ENCODE measurements at regions not wholly inside any gene's neighbourhood (a gene's known extent, or its start where the extent isn't known, plus 50 kb on each side); places are given as distances from the start of the nearest gene placed in this dataset.

- no peak for TF ChIP-seq MAX (IDR thresholded peaks at IDR 0.05)
- no peak for TF ChIP-seq TCF12 (IDR thresholded peaks at IDR 0.05; ENCODE audit: low read depth, low read length)
- TF ChIP-seq TBP (IDR thresholded peaks at IDR 0.05; ENCODE audit: low read depth, low read length): no peak
- no peak for TF ChIP-seq GTF2F1 (IDR thresholded peaks at IDR 0.05; ENCODE audit: borderline replicate concordance, low read depth, low read length)
- no peak for TF ChIP-seq KDM5A (IDR thresholded peaks at IDR 0.05; ENCODE audit: low read length)
Measured at GRCh38 chrX:80174925-80175574, 160.5 kb downstream of the TBX22 start (continued).
